Central memory CD8-positive, alpha-beta T cell (primary cell): ENCODE measurements at regions not wholly inside any gene's neighbourhood (a gene's known extent, or its start where the extent isn't known, plus 50 kb on each side); places are given as distances from the start of the nearest gene placed in this dataset.
"Not testable (repeated sequence)": the region's sequence is repeated elsewhere in the genome, so short reads cannot be mapped to it uniquely, and the experiment has no call there.

Source experiments
- ATAC-seq: fragments of 150-1000 bp; cut with Tn5 transposase; replicated peaks from 2 replicates; pipeline ENCODE4 v1.10.0; 2022; ENCODE audit warnings: mild to moderate bottlenecking, moderate FRiP score, moderate number of reproducible peaks; ENCODE audit not compliant: poor library complexity, severe bottlenecking; ENCODE audit errors: extremely low read depth
- DNase-seq, 2 donors: peaks; one replicate each; pipeline ENCODE4 v3.0.0; 2021; ENCODE audit warnings: low spot score in 2 of 2
- H3K27ac Mint-ChIP-seq: one replicate; pipeline ENCODE4 v1.8.0; 2022; ENCODE audit warnings: low read depth, mild to moderate bottlenecking, moderate library complexity, mixed read lengths
- H3K27me3 Mint-ChIP-seq: one replicate; pipeline ENCODE4 v1.8.0; 2022; ENCODE audit warnings: mixed read lengths
- H3K36me3 Mint-ChIP-seq: one replicate; pipeline ENCODE4 v1.8.0; 2022; ENCODE audit warnings: mild to moderate bottlenecking, moderate library complexity, mixed read lengths; ENCODE audit not compliant: insufficient read depth
- H3K4me1 Mint-ChIP-seq: one replicate; pipeline ENCODE4 v1.8.0; 2022; ENCODE audit warnings: mixed read lengths
- H3K4me3 Mint-ChIP-seq: one replicate; pipeline ENCODE4 v1.8.0; 2022; ENCODE audit warnings: mild to moderate bottlenecking, moderate library complexity, mixed read lengths
- H3K9me3 Mint-ChIP-seq: one replicate; pipeline ENCODE4 v1.8.0; 2022; ENCODE audit warnings: mixed read lengths

- ATAC-seq (no peak), DNase-seq (no peak)
- H3K4me3 Mint-ChIP-seq: no peak overlapping the region
- H3K27me3 Mint-ChIP-seq: peaks cover 18% of the 10 kb centered on the region
- H3K27ac Mint-ChIP-seq: no peak overlapping the region
- H3K9me3 Mint-ChIP-seq: no peaks in the 10 kb centered on the region
- H3K36me3 Mint-ChIP-seq: no peaks in the 10 kb centered on the region
- H3K4me1 Mint-ChIP-seq: no peaks in the 10 kb centered on the region
These were observed 302.9 kb upstream of the SFSWAP start for GRCh38 chr12:131408036-131408365.

GRCh38 chr12:131408484-131408883, 302.4 kb upstream of the SFSWAP start:
- Mint-ChIP-seq H3K9me3 (no peaks in the 10 kb centered on the region), H3K27ac (no peak overlapping the region), H3K4me3 (no peak overlapping the region), H3K4me1 (no peaks in the 10 kb centered on the region), H3K27me3 (peaks cover 18% of the 10 kb centered on the region), H3K36me3 (no peaks in the 10 kb centered on the region)
- DNase-seq: no peak
- no peak for ATAC-seq

GRCh38 chr12:131409211-131409610, 301.7 kb upstream of the SFSWAP start:
- H3K9me3 Mint-ChIP-seq: no peaks in the 10 kb centered on the region
- no peak overlapping the region for H3K4me3 Mint-ChIP-seq
- no peak overlapping the region for H3K27ac Mint-ChIP-seq
- peaks cover 18% of the 10 kb centered on the region for H3K27me3 Mint-ChIP-seq
- DNase-seq: no peak
- no peak for ATAC-seq
- no peaks in the 10 kb centered on the region for H3K36me3 Mint-ChIP-seq
- no peaks in the 10 kb centered on the region for H3K4me1 Mint-ChIP-seq

GRCh38 chr12:131411827-131412226, 299.1 kb upstream of the SFSWAP start:
- H3K36me3 Mint-ChIP-seq, ATAC-seq, H3K27me3 Mint-ChIP-seq, H3K27ac Mint-ChIP-seq, H3K9me3 Mint-ChIP-seq, H3K4me1 Mint-ChIP-seq, H3K4me3 Mint-ChIP-seq, DNase-seq: not testable (repeated sequence)

GRCh38 chr12:131413006-131413405, 297.9 kb upstream of the SFSWAP start:
- ATAC-seq (no peak), DNase-seq (no peak)
- peaks cover 9% of the 10 kb centered on the region for H3K27me3 Mint-ChIP-seq
- no peaks in the 10 kb centered on the region for H3K9me3 Mint-ChIP-seq
- H3K4me1 Mint-ChIP-seq: no peaks in the 10 kb centered on the region
- no peak overlapping the region for H3K27ac Mint-ChIP-seq
- H3K4me3 Mint-ChIP-seq: no peak overlapping the region
- no peaks in the 10 kb centered on the region for H3K36me3 Mint-ChIP-seq

GRCh38 chr12:131413471-131413870, 297.4 kb upstream of the SFSWAP start:
- H3K27me3 Mint-ChIP-seq: peaks cover 9% of the 10 kb centered on the region
- no peaks in the 10 kb centered on the region for H3K4me1 Mint-ChIP-seq
- H3K27ac Mint-ChIP-seq: no peak overlapping the region
- ATAC-seq (no peak), DNase-seq (no peak)
- H3K9me3 Mint-ChIP-seq: no peaks in the 10 kb centered on the region
- no peak overlapping the region for H3K4me3 Mint-ChIP-seq
- no peaks in the 10 kb centered on the region for H3K36me3 Mint-ChIP-seq

- not testable (repeated sequence) for H3K36me3 Mint-ChIP-seq, H3K4me3 Mint-ChIP-seq, H3K27ac Mint-ChIP-seq, H3K4me1 Mint-ChIP-seq, ATAC-seq, H3K27me3 Mint-ChIP-seq, H3K9me3 Mint-ChIP-seq, DNase-seq
These were observed 296.6 kb upstream of the SFSWAP start for GRCh38 chr12:131414155-131414922.

- peaks cover 9% of the 10 kb centered on the region for H3K27me3 Mint-ChIP-seq
- no peaks in the 10 kb centered on the region for H3K4me1 Mint-ChIP-seq
- peaks cover 2% of the 10 kb centered on the region for H3K36me3 Mint-ChIP-seq
- no peaks in the 10 kb centered on the region for H3K9me3 Mint-ChIP-seq
- DNase-seq (no peak), ATAC-seq (no peak)
- H3K27ac Mint-ChIP-seq: no peak overlapping the region
- no peak overlapping the region for H3K4me3 Mint-ChIP-seq
These were observed 295.1 kb upstream of the SFSWAP start for GRCh38 chr12:131415781-131416180.

GRCh38 chr12:131418121-131418520, 292.8 kb upstream of the SFSWAP start:
- ATAC-seq: no peak
- Mint-ChIP-seq H3K9me3 (peaks cover 5% of the 10 kb centered on the region), H3K4me1 (no peaks in the 10 kb centered on the region), H3K4me3 (no peak overlapping the region), H3K36me3 (peaks cover 2% of the 10 kb centered on the region), H3K27ac (no peak overlapping the region), H3K27me3 (peaks cover 23% of the 10 kb centered on the region)
- DNase-seq: no peak

- Mint-ChIP-seq H3K27ac (no peak overlapping the region), H3K4me1 (no peaks in the 10 kb centered on the region), H3K4me3 (no peak overlapping the region), H3K36me3 (peaks cover 2% of the 10 kb centered on the region), H3K27me3 (peaks cover 30% of the 10 kb centered on the region), H3K9me3 (peaks cover 13% of the 10 kb centered on the region)
- DNase-seq (no peak), ATAC-seq (no peak)
These were observed 292.0 kb upstream of the SFSWAP start for GRCh38 chr12:131418884-131419283.

GRCh38 chr12:131420867-131421447, 289.9 kb upstream of the SFSWAP start:
- peaks cover 2% of the 10 kb centered on the region for H3K36me3 Mint-ChIP-seq
- no peak overlapping the region for H3K27ac Mint-ChIP-seq
- H3K4me1 Mint-ChIP-seq: no peaks in the 10 kb centered on the region
- no peak for DNase-seq
- peaks cover 33% of the 10 kb centered on the region for H3K27me3 Mint-ChIP-seq
- no peak overlapping the region for H3K4me3 Mint-ChIP-seq
- H3K9me3 Mint-ChIP-seq: peaks cover 23% of the 10 kb centered on the region
- no peak for ATAC-seq

- Mint-ChIP-seq H3K4me1 (no peaks in the 10 kb centered on the region), H3K27ac (no peak overlapping the region), H3K36me3 (peaks cover 2% of the 10 kb centered on the region), H3K4me3 (no peak overlapping the region), H3K9me3 (peaks cover 23% of the 10 kb centered on the region), H3K27me3 (peaks cover 33% of the 10 kb centered on the region)
- no peak for DNase-seq
- no peak for ATAC-seq
These were observed 289.2 kb upstream of the SFSWAP start for GRCh38 chr12:131421509-131422186.

- ATAC-seq (no peak), DNase-seq (no peak)
- no peaks in the 10 kb centered on the region for H3K4me1 Mint-ChIP-seq
- peaks cover 2% of the 10 kb centered on the region for H3K36me3 Mint-ChIP-seq
- H3K27me3 Mint-ChIP-seq: peaks cover 33% of the 10 kb centered on the region
- H3K4me3 Mint-ChIP-seq: no peak overlapping the region
- peaks cover 23% of the 10 kb centered on the region for H3K9me3 Mint-ChIP-seq
- no peak overlapping the region for H3K27ac Mint-ChIP-seq
These were observed 288.7 kb upstream of the SFSWAP start for GRCh38 chr12:131422187-131422520.
